Calu3 (cell line): ENCODE measurements at regions not wholly inside any gene's neighbourhood (a gene's known extent, or its start where the extent isn't known, plus 50 kb on each side); places are given as distances from the start of the nearest gene placed in this dataset.

Experiments
- BruUV-seq: library from RNA; stranded (reverse); fragments of 400-500 nt; replicated peaks from 2 replicates; lab custom pipeline; 2021; lab: Mats Ljungman, UMichigan
- CTCF ChIA-PET: fragments of 300-600 bp; sonication (Branson Sonifier 250); formaldehyde crosslinking; loops from one replicate; lab custom pipeline; 2022; ENCODE audit warnings: antibody characterized with exemption; lab: Charles Lee
- DNase-seq: peaks from one replicate; pipeline ENCODE4 v3.0.0; 2022
- H3K27ac Mint-ChIP-seq: one replicate; pipeline ENCODE4 v1.8.0; 2022; ENCODE audit warnings: mixed read lengths; ENCODE audit not compliant: unreplicated experiment
- H3K27me3 Mint-ChIP-seq: one replicate; pipeline ENCODE4 v1.8.0; 2022; ENCODE audit warnings: mixed read lengths; ENCODE audit not compliant: unreplicated experiment
- H3K36me3 Mint-ChIP-seq: one replicate; pipeline ENCODE4 v1.8.0; 2022; ENCODE audit warnings: mild to moderate bottlenecking, moderate library complexity, mixed read lengths; ENCODE audit not compliant: insufficient read depth, unreplicated experiment
- H3K4me1 Mint-ChIP-seq: one replicate; pipeline ENCODE4 v1.8.0; 2022; ENCODE audit warnings: mild to moderate bottlenecking, low read depth, mixed read lengths; ENCODE audit not compliant: unreplicated experiment
- H3K4me3 Mint-ChIP-seq: one replicate; pipeline ENCODE4 v1.8.0; 2022; ENCODE audit warnings: mild to moderate bottlenecking, low read depth, moderate library complexity, mixed read lengths; ENCODE audit not compliant: unreplicated experiment
- H3K9me3 Mint-ChIP-seq: one replicate; pipeline ENCODE4 v1.8.0; 2022; ENCODE audit warnings: low read depth, mixed read lengths; ENCODE audit not compliant: unreplicated experiment
- intact Hi-C: fragments of 100-400 bp; cut with micrococcal nuclease; formaldehyde crosslinking; loops from one replicate; pipeline ENCODE4 v1.10.0; 2022; ENCODE audit not compliant: unreplicated experiment
- TF ChIP-seq, protein P1 (sequence below): fragments of 200-600 bp; IDR thresholded peaks from one replicate; pipeline ENCODE4 v1.8.0; 2022; ENCODE audit warnings: antibody characterized with exemption; ENCODE audit not compliant: unreplicated experiment

GRCh38 chr17:79511471-79511870 is 99.4 kb downstream of the RBFOX3 start:
- Mint-ChIP-seq H3K9me3 (no peaks in the 10 kb centered on the region), H3K27me3 (peaks cover 54% of the 10 kb centered on the region), H3K36me3 (no peaks in the 10 kb centered on the region), H3K4me1 (no peaks in the 10 kb centered on the region), H3K27ac (no peak overlapping the region), H3K4me3 (no peak overlapping the region)
- DNase-seq: no peak
- TF ChIP-seq, protein P1, sequence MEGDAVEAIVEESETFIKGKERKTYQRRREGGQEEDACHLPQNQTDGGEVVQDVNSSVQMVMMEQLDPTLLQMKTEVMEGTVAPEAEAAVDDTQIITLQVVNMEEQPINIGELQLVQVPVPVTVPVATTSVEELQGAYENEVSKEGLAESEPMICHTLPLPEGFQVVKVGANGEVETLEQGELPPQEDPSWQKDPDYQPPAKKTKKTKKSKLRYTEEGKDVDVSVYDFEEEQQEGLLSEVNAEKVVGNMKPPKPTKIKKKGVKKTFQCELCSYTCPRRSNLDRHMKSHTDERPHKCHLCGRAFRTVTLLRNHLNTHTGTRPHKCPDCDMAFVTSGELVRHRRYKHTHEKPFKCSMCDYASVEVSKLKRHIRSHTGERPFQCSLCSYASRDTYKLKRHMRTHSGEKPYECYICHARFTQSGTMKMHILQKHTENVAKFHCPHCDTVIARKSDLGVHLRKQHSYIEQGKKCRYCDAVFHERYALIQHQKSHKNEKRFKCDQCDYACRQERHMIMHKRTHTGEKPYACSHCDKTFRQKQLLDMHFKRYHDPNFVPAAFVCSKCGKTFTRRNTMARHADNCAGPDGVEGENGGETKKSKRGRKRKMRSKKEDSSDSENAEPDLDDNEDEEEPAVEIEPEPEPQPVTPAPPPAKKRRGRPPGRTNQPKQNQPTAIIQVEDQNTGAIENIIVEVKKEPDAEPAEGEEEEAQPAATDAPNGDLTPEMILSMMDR: no peak
- intact Hi-C loops: no loop called here
- CTCF ChIA-PET: no interaction called here
- BruUV-seq: no TSS peak

DNA sequence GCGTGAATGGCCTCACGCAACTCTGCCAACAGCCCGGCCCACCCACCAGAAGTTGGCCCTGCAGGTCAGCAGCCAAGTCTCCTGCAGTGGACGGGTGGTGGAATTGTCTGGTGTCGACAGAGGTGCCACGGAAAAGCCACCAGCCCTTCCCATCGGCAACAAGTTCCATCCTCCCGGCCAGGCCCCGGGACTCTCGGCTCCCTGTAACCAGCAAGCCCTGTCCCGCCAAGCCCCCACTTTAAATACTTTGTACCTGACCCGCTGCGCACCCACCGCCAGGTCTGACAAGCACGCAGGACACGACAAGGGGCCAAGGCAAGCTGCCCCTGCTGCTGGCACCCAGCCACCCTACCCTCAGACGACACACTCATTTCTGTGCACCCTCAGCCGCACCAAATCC is 100.8 kb downstream of the RBFOX3 start:
- no TSS peak for BruUV-seq
- intact Hi-C loops: no loop called here
- no peaks in the 10 kb centered on the region for H3K4me1 Mint-ChIP-seq
- no peak overlapping the region for H3K27ac Mint-ChIP-seq
- TF ChIP-seq, protein P1: no peak
- peaks cover 68% of the 10 kb centered on the region for H3K27me3 Mint-ChIP-seq
- DNase-seq: no peak
- H3K36me3 Mint-ChIP-seq: no peaks in the 10 kb centered on the region
- CTCF ChIA-PET: no interaction called here
- no peak overlapping the region for H3K4me3 Mint-ChIP-seq
- H3K9me3 Mint-ChIP-seq: no peaks in the 10 kb centered on the region

GRCh38 chr17:79509490-79509889 is 101.4 kb downstream of the RBFOX3 start:
- no peak overlapping the region for H3K4me3 Mint-ChIP-seq
- no peaks in the 10 kb centered on the region for H3K4me1 Mint-ChIP-seq
- BruUV-seq: no TSS peak
- CTCF ChIA-PET: no interaction called here
- TF ChIP-seq, protein P1: no peak
- no peaks in the 10 kb centered on the region for H3K9me3 Mint-ChIP-seq
- intact Hi-C loops: no loop called here
- no peak for DNase-seq
- no peak overlapping the region for H3K27ac Mint-ChIP-seq
- no peaks in the 10 kb centered on the region for H3K36me3 Mint-ChIP-seq
- peaks cover 74% of the 10 kb centered on the region for H3K27me3 Mint-ChIP-seq

- H3K36me3 Mint-ChIP-seq: no peaks in the 10 kb centered on the region
- no peaks in the 10 kb centered on the region for H3K4me1 Mint-ChIP-seq
- BruUV-seq: no TSS peak
- H3K9me3 Mint-ChIP-seq: no peaks in the 10 kb centered on the region
- H3K27ac Mint-ChIP-seq: no peak overlapping the region
- TF ChIP-seq, protein P1: no peak
- no peak overlapping the region for H3K4me3 Mint-ChIP-seq
- peaks cover 78% of the 10 kb centered on the region for H3K27me3 Mint-ChIP-seq
- no peak for DNase-seq
- CTCF ChIA-PET: no interaction called here
- intact Hi-C loops: no loop called here
These were observed 101.8 kb downstream of the RBFOX3 start for GRCh38 chr17:79509008-79509407.

GRCh38 chr17:79508291-79508716 is 102.5 kb downstream of the RBFOX3 start:
- TF ChIP-seq, protein P1: no peak
- intact Hi-C loops: no loop called here
- Mint-ChIP-seq H3K4me3 (no peak overlapping the region), H3K36me3 (no peaks in the 10 kb centered on the region), H3K27me3 (peaks cover 85% of the 10 kb centered on the region), H3K9me3 (no peaks in the 10 kb centered on the region), H3K4me1 (no peaks in the 10 kb centered on the region), H3K27ac (no peak overlapping the region)
- CTCF ChIA-PET: no interaction called here
- BruUV-seq: no TSS peak
- DNase-seq: no peak
